ENCODE measurements at regions not wholly inside any gene's neighbourhood (a gene's known extent, or its start where the extent isn't known, plus 50 kb on each side); places are given as distances from the start of the nearest gene placed in this dataset.

DNA sequence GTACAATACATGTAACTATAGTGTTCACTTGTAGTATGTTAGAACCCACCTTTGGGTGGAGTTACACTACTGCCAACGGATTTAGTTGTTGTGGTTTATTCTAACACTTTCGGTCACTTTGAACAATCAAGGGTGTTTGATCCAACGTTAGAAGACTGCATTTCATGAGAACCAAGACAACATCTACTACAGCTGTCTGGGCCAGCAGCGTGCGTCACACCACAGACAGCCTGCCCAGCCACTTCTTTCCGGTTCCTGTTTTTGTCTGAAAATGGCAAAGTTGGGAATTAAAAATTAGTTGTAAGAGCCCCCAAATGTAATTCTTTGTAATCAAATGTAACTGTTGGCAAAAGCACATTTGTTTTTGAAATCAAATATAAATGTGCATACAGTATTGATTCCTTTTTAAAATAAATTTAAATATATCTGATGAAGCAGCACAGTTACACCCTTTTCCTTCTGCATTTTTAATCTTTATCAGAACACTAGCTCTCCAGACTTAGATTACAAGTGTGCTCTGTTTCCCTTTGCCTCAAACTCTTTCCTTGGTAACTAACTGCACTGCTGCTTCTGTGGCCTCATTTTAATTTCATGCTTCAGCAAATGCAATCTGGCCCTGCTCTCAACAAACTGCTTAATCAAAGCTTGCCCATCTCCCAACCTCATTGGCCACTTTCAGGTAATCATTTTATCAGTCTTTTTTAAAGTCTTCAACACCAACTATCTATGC, 86.6 kb upstream of the DPH5 start:
- H3K23ac ChIP-seq (ENCODE audit: low read depth, low read length, poor library complexity): no peak overlapping the region
- H3K18ac ChIP-seq (ENCODE audit: low read length): no peak overlapping the region
- H3K9me3 ChIP-seq (replicated peaks in 1 of 2; ENCODE audit: control insufficient read depth in 2 of 2, insufficient read depth in 1 of 2, low read depth in 1 of 2, low read length in 2 of 2): no peaks in the 10 kb centered on the region
- H2BK5ac ChIP-seq (ENCODE audit: low read length): no peak overlapping the region
- H2BK12ac ChIP-seq (ENCODE audit: low read length): no peak overlapping the region
- H4K91ac ChIP-seq (ENCODE audit: low read depth, low read length, poor library complexity): no peak overlapping the region
- no peak overlapping the region for H3K4me2 ChIP-seq (ENCODE audit: insufficient read depth, low read length, poor library complexity, severe bottlenecking)
- no peak overlapping the region for H3K27ac ChIP-seq (replicated peaks; ENCODE audit: low read length)
- no CpG with 5 or more reads among the region's 6 CpGs for WGBS, 2 donors (ENCODE audit: extremely low coverage in 2 of 2, insufficient read length in 2 of 2, insufficient replicate concordance in 1 of 2)
- no peaks in the 10 kb centered on the region for H3K27me3 ChIP-seq (ENCODE audit: control insufficient read depth in 3 of 3, insufficient read depth in 3 of 3, low read depth in 1 of 3, low read length in 3 of 3)
- H3K36me3 ChIP-seq (replicated peaks in 1 of 2; ENCODE audit: control insufficient read depth in 2 of 2, insufficient read depth in 2 of 2, low read length in 2 of 2): no peaks in the 10 kb centered on the region
- H4K8ac ChIP-seq (ENCODE audit: low read depth, low read length): no peak overlapping the region
- H2BK120ac ChIP-seq (ENCODE audit: low read depth, low read length): no peak overlapping the region
- H3K14ac ChIP-seq (ENCODE audit: low read length): no peak overlapping the region
- H2AFZ ChIP-seq (ENCODE audit: low read length): peak overlapping the region; percentile 61
- no peak overlapping the region for H2BK15ac ChIP-seq (ENCODE audit: low read length)
- no peak overlapping the region for H3K4me3 ChIP-seq (ENCODE audit: low read length in 2 of 2)
- H3K4me1 ChIP-seq (ENCODE audit: control insufficient read depth in 2 of 2, insufficient read depth in 1 of 2, low read depth in 1 of 2, low read length in 2 of 2): peaks cover 0 to 9% of the 10 kb centered on the region in 2 donors
- H2AK5ac ChIP-seq (ENCODE audit: low read depth, low read length): no peak overlapping the region
- DNase-seq (ENCODE audit: low spot score): no peak
- no peak overlapping the region for H3K4ac ChIP-seq (ENCODE audit: low read length)
- H3K9ac ChIP-seq (ENCODE audit: low read depth, low read length, poor library complexity): no peak overlapping the region
- no peaks in the 10 kb centered on the region for H3K79me1 ChIP-seq (ENCODE audit: low read depth, low read length)

DNA sequence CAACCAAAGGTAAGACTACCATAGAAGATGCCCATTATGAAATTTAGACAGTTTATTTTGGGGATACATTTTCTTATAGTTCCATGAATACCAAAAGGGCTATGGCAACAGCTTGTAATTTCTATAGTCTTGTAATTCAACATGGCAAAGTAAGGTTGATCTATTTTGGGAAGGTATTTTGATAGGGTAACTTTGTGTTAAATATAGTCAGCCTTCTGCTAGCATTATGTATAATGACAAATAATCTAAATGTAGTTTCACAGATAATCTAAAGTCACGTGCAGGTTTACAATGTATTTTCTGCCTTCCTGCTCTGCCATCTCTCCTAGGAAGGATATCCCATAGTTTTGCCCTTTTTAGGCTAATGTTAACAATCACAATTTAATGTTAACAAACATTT, 85.9 kb upstream of the DPH5 start:
- Histone ChIP-seq H3K9ac (ENCODE audit: low read depth, low read length, poor library complexity) (no peak overlapping the region), H3K27me3 (ENCODE audit: control insufficient read depth in 3 of 3, insufficient read depth in 3 of 3, low read depth in 1 of 3, low read length in 3 of 3) (no peaks in the 10 kb centered on the region), H3K18ac (ENCODE audit: low read length) (no peak overlapping the region), H3K4ac (ENCODE audit: low read length) (no peak overlapping the region), H3K27ac (replicated peaks; ENCODE audit: low read length) (no peak overlapping the region), H3K79me1 (ENCODE audit: low read depth, low read length) (no peaks in the 10 kb centered on the region), H3K4me3 (ENCODE audit: low read length in 2 of 2) (no peak overlapping the region), H3K4me2 (ENCODE audit: insufficient read depth, low read length, poor library complexity, severe bottlenecking) (no peak overlapping the region), H2AK5ac (ENCODE audit: low read depth, low read length) (no peak overlapping the region), H2BK120ac (ENCODE audit: low read depth, low read length) (no peak overlapping the region), H4K8ac (ENCODE audit: low read depth, low read length) (no peak overlapping the region), H2BK12ac (ENCODE audit: low read length) (no peak overlapping the region), H2AFZ (ENCODE audit: low read length) (no peak overlapping the region), H3K14ac (ENCODE audit: low read length) (no peak overlapping the region), H4K91ac (ENCODE audit: low read depth, low read length, poor library complexity) (no peak overlapping the region), H3K4me1 (ENCODE audit: control insufficient read depth in 2 of 2, insufficient read depth in 1 of 2, low read depth in 1 of 2, low read length in 2 of 2) (peaks cover 0 to 9% of the 10 kb centered on the region in 2 donors), H3K36me3 (replicated peaks in 1 of 2; ENCODE audit: control insufficient read depth in 2 of 2, insufficient read depth in 2 of 2, low read length in 2 of 2) (no peaks in the 10 kb centered on the region), H3K23ac (ENCODE audit: low read depth, low read length, poor library complexity) (no peak overlapping the region), H2BK5ac (ENCODE audit: low read length) (no peak overlapping the region), H3K9me3 (replicated peaks in 1 of 2; ENCODE audit: control insufficient read depth in 2 of 2, insufficient read depth in 1 of 2, low read depth in 1 of 2, low read length in 2 of 2) (no peaks in the 10 kb centered on the region), H2BK15ac (ENCODE audit: low read length) (no peak overlapping the region)
- no CpG with 5 or more reads among the region's 1 CpG for WGBS, 2 donors (ENCODE audit: extremely low coverage in 2 of 2, insufficient read length in 2 of 2, insufficient replicate concordance in 1 of 2)
- DNase-seq (ENCODE audit: low spot score): no peak

DNA sequence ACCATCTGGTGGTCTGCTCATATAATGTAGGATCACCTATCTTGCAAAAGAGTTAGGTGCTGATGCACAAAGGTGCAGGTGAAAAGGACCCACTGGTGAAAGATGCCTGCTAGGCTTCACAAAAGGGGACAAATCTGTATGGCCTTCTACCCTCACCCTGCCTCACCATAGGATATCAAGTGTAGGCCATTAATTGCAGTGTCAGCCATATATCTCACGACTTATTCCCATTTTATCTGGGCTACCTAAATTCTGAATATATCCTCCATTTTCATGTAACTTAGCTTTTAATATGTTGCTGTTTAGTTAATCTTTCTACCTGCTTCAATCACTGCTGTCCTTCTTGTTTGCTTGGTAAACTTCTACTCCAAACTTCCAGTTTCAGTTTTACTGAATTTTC, 84.2 kb upstream of the DPH5 start:
- Histone ChIP-seq H3K4me2 (ENCODE audit: insufficient read depth, low read length, poor library complexity, severe bottlenecking) (no peak overlapping the region), H3K14ac (ENCODE audit: low read length) (no peak overlapping the region), H3K36me3 (replicated peaks in 1 of 2; ENCODE audit: control insufficient read depth in 2 of 2, insufficient read depth in 2 of 2, low read length in 2 of 2) (no peaks in the 10 kb centered on the region), H3K27ac (replicated peaks; ENCODE audit: low read length) (no peak overlapping the region), H3K4ac (ENCODE audit: low read length) (no peak overlapping the region), H3K4me1 (ENCODE audit: control insufficient read depth in 2 of 2, insufficient read depth in 1 of 2, low read depth in 1 of 2, low read length in 2 of 2) (peaks cover 0 to 9% of the 10 kb centered on the region in 2 donors), H4K8ac (ENCODE audit: low read depth, low read length) (no peak overlapping the region), H3K9ac (ENCODE audit: low read depth, low read length, poor library complexity) (no peak overlapping the region), H2AFZ (ENCODE audit: low read length) (no peak overlapping the region), H2AK5ac (ENCODE audit: low read depth, low read length) (no peak overlapping the region), H3K79me1 (ENCODE audit: low read depth, low read length) (no peaks in the 10 kb centered on the region), H4K91ac (ENCODE audit: low read depth, low read length, poor library complexity) (no peak overlapping the region), H3K23ac (ENCODE audit: low read depth, low read length, poor library complexity) (no peak overlapping the region), H2BK5ac (ENCODE audit: low read length) (no peak overlapping the region), H2BK15ac (ENCODE audit: low read length) (no peak overlapping the region), H3K18ac (ENCODE audit: low read length) (no peak overlapping the region), H2BK120ac (ENCODE audit: low read depth, low read length) (no peak overlapping the region), H2BK12ac (ENCODE audit: low read length) (no peak overlapping the region), H3K27me3 (ENCODE audit: control insufficient read depth in 3 of 3, insufficient read depth in 3 of 3, low read depth in 1 of 3, low read length in 3 of 3) (no peaks in the 10 kb centered on the region), H3K9me3 (replicated peaks in 1 of 2; ENCODE audit: control insufficient read depth in 2 of 2, insufficient read depth in 1 of 2, low read depth in 1 of 2, low read length in 2 of 2) (no peaks in the 10 kb centered on the region), H3K4me3 (ENCODE audit: low read length in 2 of 2) (no peak overlapping the region)
- no CpG with 5 or more reads among the region's 1 CpG for WGBS, 2 donors (ENCODE audit: extremely low coverage in 2 of 2, insufficient read length in 2 of 2, insufficient replicate concordance in 1 of 2)
- no peak for DNase-seq (ENCODE audit: low spot score)

DNA sequence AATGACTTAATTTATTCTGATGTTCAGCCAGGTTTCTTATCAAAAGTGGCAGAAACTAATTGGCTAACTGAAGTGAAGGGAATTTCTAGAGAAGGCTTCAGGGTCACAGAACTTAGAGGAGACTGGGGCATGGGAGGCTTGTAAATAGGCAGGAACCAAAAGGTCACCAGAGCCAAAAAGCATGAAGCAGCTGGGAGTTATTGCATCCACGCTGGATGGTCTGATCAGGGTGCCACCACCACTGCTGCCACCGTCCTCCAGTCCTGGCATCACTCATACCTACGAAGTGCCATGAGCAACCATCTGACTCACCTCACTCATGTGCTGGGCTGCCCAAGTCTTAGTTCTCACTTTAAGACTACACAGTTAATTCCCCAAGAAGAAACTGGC, 82.5 kb upstream of the DPH5 start:
- no peak overlapping the region for H2BK120ac ChIP-seq (ENCODE audit: low read depth, low read length)
- no peak overlapping the region for H3K4me2 ChIP-seq (ENCODE audit: insufficient read depth, low read length, poor library complexity, severe bottlenecking)
- H4K8ac ChIP-seq (ENCODE audit: low read depth, low read length): no peak overlapping the region
- no peak overlapping the region for H3K4ac ChIP-seq (ENCODE audit: low read length)
- no CpG with 5 or more reads among the region's 3 CpGs for WGBS, 2 donors (ENCODE audit: extremely low coverage in 2 of 2, insufficient read length in 2 of 2, insufficient replicate concordance in 1 of 2)
- H2BK15ac ChIP-seq (ENCODE audit: low read length): no peak overlapping the region
- H4K91ac ChIP-seq (ENCODE audit: low read depth, low read length, poor library complexity): no peak overlapping the region
- H3K27ac ChIP-seq (replicated peaks; ENCODE audit: low read length): no peak overlapping the region
- H3K9ac ChIP-seq (ENCODE audit: low read depth, low read length, poor library complexity): no peak overlapping the region
- no peak for DNase-seq (ENCODE audit: low spot score)
- H2BK12ac ChIP-seq (ENCODE audit: low read length): no peak overlapping the region
- H3K18ac ChIP-seq (ENCODE audit: low read length): no peak overlapping the region
- H3K4me1 ChIP-seq (ENCODE audit: control insufficient read depth in 2 of 2, insufficient read depth in 1 of 2, low read depth in 1 of 2, low read length in 2 of 2): peaks cover 0 to 9% of the 10 kb centered on the region in 2 donors
- no peak overlapping the region for H2AFZ ChIP-seq (ENCODE audit: low read length)
- H3K27me3 ChIP-seq (ENCODE audit: control insufficient read depth in 3 of 3, insufficient read depth in 3 of 3, low read depth in 1 of 3, low read length in 3 of 3): no peaks in the 10 kb centered on the region
- H3K4me3 ChIP-seq (ENCODE audit: low read length in 2 of 2): no peak overlapping the region
- H3K23ac ChIP-seq (ENCODE audit: low read depth, low read length, poor library complexity): no peak overlapping the region
- no peak overlapping the region for H2AK5ac ChIP-seq (ENCODE audit: low read depth, low read length)
- no peak overlapping the region for H2BK5ac ChIP-seq (ENCODE audit: low read length)
- H3K79me1 ChIP-seq (ENCODE audit: low read depth, low read length): no peaks in the 10 kb centered on the region
- H3K14ac ChIP-seq (ENCODE audit: low read length): no peak overlapping the region
- no peaks in the 10 kb centered on the region for H3K36me3 ChIP-seq (replicated peaks in 1 of 2; ENCODE audit: control insufficient read depth in 2 of 2, insufficient read depth in 2 of 2, low read length in 2 of 2)
- H3K9me3 ChIP-seq (replicated peaks in 1 of 2; ENCODE audit: control insufficient read depth in 2 of 2, insufficient read depth in 1 of 2, low read depth in 1 of 2, low read length in 2 of 2): no peaks in the 10 kb centered on the region
